GM12878 (cell line): ENCODE measurements at regions not wholly inside any gene's neighbourhood (a gene's known extent, or its start where the extent isn't known, plus 50 kb on each side); places are given as distances from the start of the nearest gene placed in this dataset.

Source experiments
- ATAC-seq: fragments of 200-7000 bp; cut with Tn5 transposase; 3 replicates; pipeline ENCODE4 v1.9.1; 2020; ENCODE audit warnings: mild to moderate bottlenecking, moderate library complexity
- BruUV-seq: library from RNA; stranded (reverse); fragments of 400-500 nt; replicated peaks from 2 replicates; lab custom pipeline; 2021; lab: Mats Ljungman, UMichigan
- CTCF ChIA-PET: fragments of 300-600 bp; sonication (Branson Sonifier 250); formaldehyde crosslinking; extraction: SDS; loops from one replicate; lab custom pipeline; 2021; ENCODE audit warnings: inconsistent platforms; lab: Yijun Ruan, JAX
- POLR2A ChIA-PET: fragments of 350-600 bp; formaldehyde crosslinking; extraction: SDS; loops from one replicate; lab custom pipeline; 2021; ENCODE audit warnings: inconsistent platforms; lab: Charles Lee
- RAD21 ChIA-PET: fragments of 300-600 bp; sonication (Branson Sonifier 250); formaldehyde crosslinking; loops from one replicate; lab custom pipeline; 2023; ENCODE audit warnings: antibody characterized with exemption; ENCODE audit not compliant: unreplicated experiment; lab: Charles Lee
- SMC1A ChIA-PET: fragments of 300-600 bp; sonication (Branson Sonifier 250); formaldehyde crosslinking; loops from one replicate; lab custom pipeline; 2023; ENCODE audit not compliant: unreplicated experiment, uncharacterized antibody; lab: Charles Lee
- DNase-seq: peaks from one replicate; pipeline ENCODE4 v3.0.0-alpha.2; 2011; ENCODE audit warnings: low read depth, low spot score
- FAIRE-seq: peaks from 3 replicates; lab custom pipeline; 2011; peaks lifted over from hg19 to GRCh38; lab: Jason Lieb, UNC
- H2AFZ ChIP-seq: 2 replicates; pipeline ENCODE4 v1.6.0; 2011; ENCODE audit warnings: low read depth, low read length, control low read depth; ENCODE audit not compliant: control insufficient read depth
- H3K27ac ChIP-seq: 2 replicates; pipeline ENCODE4 v1.5.1; 2011; ENCODE audit warnings: control low read depth; ENCODE audit not compliant: control insufficient read depth, insufficient read depth
- H3K27me3 ChIP-seq, 2 experiments: replicated peaks in 1 of 2; 2 replicates each; pipeline versions ENCODE4 v1.6.0 to v1.6.1; 2011; ENCODE audit warnings: low read length in 1 of 2; ENCODE audit not compliant: control insufficient read depth in 2 of 2, insufficient read depth in 2 of 2
- H3K36me3 ChIP-seq, 2 experiments: 2 replicates each; pipeline ENCODE4 v1.5.1; 2011; ENCODE audit warnings: low read length in 1 of 2; ENCODE audit not compliant: control insufficient read depth in 2 of 2, insufficient read depth in 2 of 2
- H3K4me1 ChIP-seq: 2 replicates; pipeline ENCODE4 v1.6.1; 2011; ENCODE audit warnings: mild to moderate bottlenecking, low read length, moderate library complexity, mixed read lengths; ENCODE audit not compliant: control insufficient read depth, insufficient read depth
- H3K4me2 ChIP-seq: 2 replicates; pipeline ENCODE4 v1.6.0; 2011; ENCODE audit warnings: control low read depth; ENCODE audit not compliant: control insufficient read depth, insufficient read depth
- H3K4me3 ChIP-seq: fragments of 200-600 bp; sonication (generic); 2 replicates; pipeline ENCODE4 v1.5.1; 2016
- H3K79me2 ChIP-seq: 2 replicates; pipeline ENCODE4 v1.6.0; 2011; ENCODE audit warnings: low read length; ENCODE audit not compliant: control insufficient read depth, insufficient read depth
- H3K9ac ChIP-seq: 2 replicates; pipeline ENCODE4 v1.8.0; 2011; ENCODE audit warnings: low read length, control low read depth, mixed read lengths; ENCODE audit not compliant: control insufficient read depth, insufficient read depth
- H3K9me3 ChIP-seq: replicated peaks from 3 replicates; pipeline ENCODE4 v1.5.1; 2011; ENCODE audit warnings: mild to moderate bottlenecking, low read length; ENCODE audit not compliant: control insufficient read depth, insufficient read depth
- H4K20me1 ChIP-seq: 2 replicates; pipeline ENCODE4 v1.6.0; 2011; ENCODE audit not compliant: control insufficient read depth, insufficient read depth
- BCL11A ChIP-seq: IDR thresholded peaks from 2 replicates; pipeline ENCODE4 v1.6.1; 2011; ENCODE audit warnings: low read depth, low read length
- CHD4 ChIP-seq: fragments of 200-600 bp; sonication (generic); IDR thresholded peaks from 2 replicates; pipeline ENCODE4 v1.6.1; 2016; ENCODE audit warnings: mild to moderate bottlenecking
- CREB1 ChIP-seq: IDR thresholded peaks from 2 replicates; pipeline ENCODE4 v1.6.1; 2012; ENCODE audit warnings: low read depth, mild to moderate bottlenecking, inconsistent platforms
- GABPA ChIP-seq: IDR thresholded peaks from 2 replicates; pipeline ENCODE4 v1.6.1; 2014; ENCODE audit warnings: antibody characterized with exemption, low read depth, mild to moderate bottlenecking, inconsistent platforms
- IRF4 ChIP-seq: IDR thresholded peaks from 2 replicates; pipeline ENCODE4 v1.6.1; 2011; ENCODE audit warnings: low read depth, low read length
- MEF2A ChIP-seq: IDR thresholded peaks from 2 replicates; pipeline ENCODE4 v1.6.1; 2011; ENCODE audit warnings: low read depth, mild to moderate bottlenecking, low read length, moderate library complexity; ENCODE audit not compliant: insufficient read depth
- MEF2B ChIP-seq: fragments of 450-650 bp; IDR thresholded peaks from 2 replicates; pipeline ENCODE4 v1.6.1; 2018; ENCODE audit warnings: mild to moderate bottlenecking, moderate library complexity; ENCODE audit not compliant: partially characterized antibody, poor library complexity, severe bottlenecking
- PAX8 ChIP-seq: fragments of 450-650 bp; IDR thresholded peaks from 2 replicates; pipeline ENCODE4 v1.6.1; 2017; ENCODE audit warnings: mild to moderate bottlenecking, moderate library complexity
- RAD21 ChIP-seq: IDR thresholded peaks from 2 replicates; pipeline ENCODE4 v1.6.1; 2011; ENCODE audit warnings: mild to moderate bottlenecking, low read depth, low read length, moderate library complexity; ENCODE audit not compliant: insufficient read depth
- RB1 ChIP-seq: fragments of 450-650 bp; formaldehyde crosslinking; IDR thresholded peaks from 2 replicates; pipeline ENCODE4 v1.6.1; 2017; ENCODE audit warnings: mild to moderate bottlenecking, borderline replicate concordance
- RFX5 ChIP-seq: IDR thresholded peaks from 2 replicates; pipeline ENCODE4 v1.6.1; 2011; ENCODE audit warnings: low read depth, low read length, improper control_type of control experiment
- TCF3 ChIP-seq: IDR thresholded peaks from 2 replicates; pipeline ENCODE4 v1.6.1; 2012; ENCODE audit warnings: low read depth, mild to moderate bottlenecking, low read length, borderline replicate concordance; ENCODE audit not compliant: insufficient read depth
- ZNF384 ChIP-seq: IDR thresholded peaks from 2 replicates; pipeline ENCODE4 v1.6.1; 2012; ENCODE audit warnings: low read depth, mild to moderate bottlenecking, low read length, improper control_type of control experiment, borderline replicate concordance
- WGBS: methylation state at CpG from one replicate; pipeline ENCODE4 v1.1.6; 2016; ENCODE audit warnings: low lambda C conversion rate; ENCODE audit not compliant: insufficient replicate concordance, insufficient coverage; ENCODE audit errors: missing lambda C conversion rate; 5-methylcytosine and 5-hydroxymethylcytosine counted together
- in situ Hi-C: fragments of 300-500 bp; cut with MboI; formaldehyde crosslinking; loops from 9 replicates; pipeline ENCODE4 v1.14.3; 2018; ENCODE audit warnings: mixed read lengths
- intact Hi-C: fragments of 100-400 bp; cut with micrococcal nuclease; formaldehyde crosslinking; loops from one replicate; pipeline ENCODE4 v1.14.2; 2022; ENCODE audit not compliant: unreplicated experiment
- TF ChIP-seq, protein P1 (sequence below): IDR thresholded peaks from 2 replicates; pipeline ENCODE4 v1.6.1; 2012; ENCODE audit warnings: mild to moderate bottlenecking, low read depth, low read length
- TF ChIP-seq, protein P2 (sequence below): fragments of 450-650 bp; IDR thresholded peaks from 2 replicates; pipeline ENCODE4 v1.6.1; 2017; ENCODE audit warnings: mild to moderate bottlenecking, low read depth, inconsistent platforms; ENCODE audit not compliant: poor library complexity, severe bottlenecking
- TF ChIP-seq, protein P3 (sequence below): fragments of 450-650 bp; conservative IDR thresholded peaks from 2 replicates; pipeline ENCODE4 v1.6.1; 2017; ENCODE audit warnings: mild to moderate bottlenecking, moderate library complexity

DNA sequence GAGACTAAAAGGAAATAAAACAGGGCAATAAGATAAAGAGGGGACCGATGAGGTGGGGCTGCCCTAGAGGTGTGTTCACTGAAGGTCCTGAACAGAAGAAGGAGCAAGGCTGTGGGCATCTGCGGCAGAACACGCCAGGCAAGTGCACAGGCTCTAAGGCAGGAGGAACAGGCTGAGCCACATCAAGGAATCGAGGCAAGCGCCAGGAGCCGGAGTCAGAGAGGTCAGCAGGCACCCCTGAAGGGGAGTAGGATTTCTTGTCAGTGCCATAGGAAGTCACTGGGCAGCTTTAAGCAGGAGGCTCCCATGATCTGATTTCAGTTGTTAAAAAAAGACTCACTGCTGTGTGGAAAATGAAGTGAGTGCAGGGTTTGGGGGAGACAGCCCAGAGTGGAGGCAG lies 186.5 kb downstream of the KATNIP start (continued):
- TF ChIP-seq, protein P1, sequence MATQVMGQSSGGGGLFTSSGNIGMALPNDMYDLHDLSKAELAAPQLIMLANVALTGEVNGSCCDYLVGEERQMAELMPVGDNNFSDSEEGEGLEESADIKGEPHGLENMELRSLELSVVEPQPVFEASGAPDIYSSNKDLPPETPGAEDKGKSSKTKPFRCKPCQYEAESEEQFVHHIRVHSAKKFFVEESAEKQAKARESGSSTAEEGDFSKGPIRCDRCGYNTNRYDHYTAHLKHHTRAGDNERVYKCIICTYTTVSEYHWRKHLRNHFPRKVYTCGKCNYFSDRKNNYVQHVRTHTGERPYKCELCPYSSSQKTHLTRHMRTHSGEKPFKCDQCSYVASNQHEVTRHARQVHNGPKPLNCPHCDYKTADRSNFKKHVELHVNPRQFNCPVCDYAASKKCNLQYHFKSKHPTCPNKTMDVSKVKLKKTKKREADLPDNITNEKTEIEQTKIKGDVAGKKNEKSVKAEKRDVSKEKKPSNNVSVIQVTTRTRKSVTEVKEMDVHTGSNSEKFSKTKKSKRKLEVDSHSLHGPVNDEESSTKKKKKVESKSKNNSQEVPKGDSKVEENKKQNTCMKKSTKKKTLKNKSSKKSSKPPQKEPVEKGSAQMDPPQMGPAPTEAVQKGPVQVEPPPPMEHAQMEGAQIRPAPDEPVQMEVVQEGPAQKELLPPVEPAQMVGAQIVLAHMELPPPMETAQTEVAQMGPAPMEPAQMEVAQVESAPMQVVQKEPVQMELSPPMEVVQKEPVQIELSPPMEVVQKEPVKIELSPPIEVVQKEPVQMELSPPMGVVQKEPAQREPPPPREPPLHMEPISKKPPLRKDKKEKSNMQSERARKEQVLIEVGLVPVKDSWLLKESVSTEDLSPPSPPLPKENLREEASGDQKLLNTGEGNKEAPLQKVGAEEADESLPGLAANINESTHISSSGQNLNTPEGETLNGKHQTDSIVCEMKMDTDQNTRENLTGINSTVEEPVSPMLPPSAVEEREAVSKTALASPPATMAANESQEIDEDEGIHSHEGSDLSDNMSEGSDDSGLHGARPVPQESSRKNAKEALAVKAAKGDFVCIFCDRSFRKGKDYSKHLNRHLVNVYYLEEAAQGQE = no peak
- TF ChIP-seq PAX8 (no peak), MEF2A (no peak), RAD21 (no peak), RFX5 (no peak), RB1 (no peak), MEF2B (no peak)
- TF ChIP-seq, protein P2, sequence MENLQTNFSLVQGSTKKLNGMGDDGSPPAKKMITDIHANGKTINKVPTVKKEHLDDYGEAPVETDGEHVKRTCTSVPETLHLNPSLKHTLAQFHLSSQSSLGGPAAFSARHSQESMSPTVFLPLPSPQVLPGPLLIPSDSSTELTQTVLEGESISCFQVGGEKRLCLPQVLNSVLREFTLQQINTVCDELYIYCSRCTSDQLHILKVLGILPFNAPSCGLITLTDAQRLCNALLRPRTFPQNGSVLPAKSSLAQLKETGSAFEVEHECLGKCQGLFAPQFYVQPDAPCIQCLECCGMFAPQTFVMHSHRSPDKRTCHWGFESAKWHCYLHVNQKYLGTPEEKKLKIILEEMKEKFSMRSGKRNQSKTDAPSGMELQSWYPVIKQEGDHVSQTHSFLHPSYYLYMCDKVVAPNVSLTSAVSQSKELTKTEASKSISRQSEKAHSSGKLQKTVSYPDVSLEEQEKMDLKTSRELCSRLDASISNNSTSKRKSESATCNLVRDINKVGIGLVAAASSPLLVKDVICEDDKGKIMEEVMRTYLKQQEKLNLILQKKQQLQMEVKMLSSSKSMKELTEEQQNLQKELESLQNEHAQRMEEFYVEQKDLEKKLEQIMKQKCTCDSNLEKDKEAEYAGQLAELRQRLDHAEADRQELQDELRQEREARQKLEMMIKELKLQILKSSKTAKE = no peak

DNA sequence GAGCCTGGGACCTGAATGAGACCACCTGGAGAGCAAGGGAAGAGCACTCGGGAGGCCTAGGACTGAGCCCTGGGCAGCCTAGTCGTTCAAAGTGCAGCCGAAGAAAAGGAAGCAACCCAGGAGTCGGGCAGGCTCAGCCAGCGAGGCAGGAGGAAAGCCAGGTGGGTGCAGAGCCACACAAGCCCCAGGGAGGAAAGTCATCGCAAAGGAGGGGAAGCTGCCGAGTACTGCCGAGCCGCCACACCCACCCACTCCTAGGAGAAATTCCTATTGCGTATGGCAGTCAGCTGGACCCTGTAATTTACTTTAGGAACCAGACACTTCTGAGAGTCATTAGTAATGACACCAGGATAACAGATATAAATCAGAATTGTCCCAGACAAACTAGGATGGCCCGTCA lies 187.6 kb downstream of the KATNIP start:
- Histone ChIP-seq H3K36me3 (no peaks in the 10 kb centered on the region), H2AFZ (no peak overlapping the region), H3K79me2 (no peaks in the 10 kb centered on the region), H3K4me2 (no peak overlapping the region), H4K20me1 (no peaks in the 10 kb centered on the region), H3K4me3 (no peak overlapping the region), H3K9me3 (no peaks in the 10 kb centered on the region), H3K9ac (no peak overlapping the region), H3K27ac (no peak overlapping the region), H3K4me1 (no peaks in the 10 kb centered on the region), H3K27me3 (no peaks in the 10 kb centered on the region)
- in situ Hi-C loops (no loop called here), intact Hi-C loops (no loop called here)
- ChIA-PET SMC1A (no interaction called here), RAD21 (no interaction called here), POLR2A (no interaction called here), CTCF (no interaction called here)
- TF ChIP-seq MEF2B (no peak), ZNF384 (no peak), TCF3 (no peak), MEF2A (no peak), GABPA (no peak), CREB1 (no peak), IRF4 (no peak), CHD4 (no peak), BCL11A (no peak)
- TF ChIP-seq, protein P3, sequence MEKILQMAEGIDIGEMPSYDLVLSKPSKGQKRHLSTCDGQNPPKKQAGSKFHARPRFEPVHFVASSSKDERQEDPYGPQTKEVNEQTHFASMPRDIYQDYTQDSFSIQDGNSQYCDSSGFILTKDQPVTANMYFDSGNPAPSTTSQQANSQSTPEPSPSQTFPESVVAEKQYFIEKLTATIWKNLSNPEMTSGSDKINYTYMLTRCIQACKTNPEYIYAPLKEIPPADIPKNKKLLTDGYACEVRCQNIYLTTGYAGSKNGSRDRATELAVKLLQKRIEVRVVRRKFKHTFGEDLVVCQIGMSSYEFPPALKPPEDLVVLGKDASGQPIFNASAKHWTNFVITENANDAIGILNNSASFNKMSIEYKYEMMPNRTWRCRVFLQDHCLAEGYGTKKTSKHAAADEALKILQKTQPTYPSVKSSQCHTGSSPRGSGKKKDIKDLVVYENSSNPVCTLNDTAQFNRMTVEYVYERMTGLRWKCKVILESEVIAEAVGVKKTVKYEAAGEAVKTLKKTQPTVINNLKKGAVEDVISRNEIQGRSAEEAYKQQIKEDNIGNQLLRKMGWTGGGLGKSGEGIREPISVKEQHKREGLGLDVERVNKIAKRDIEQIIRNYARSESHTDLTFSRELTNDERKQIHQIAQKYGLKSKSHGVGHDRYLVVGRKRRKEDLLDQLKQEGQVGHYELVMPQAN = no peak
- BruUV-seq = no TSS peak
- 90% methylated on average over 11 of the region's 11 CpGs for WGBS
- no peak for DNase-seq
- ATAC-seq = no peak
- no peak for FAIRE-seq
